HFFc6 (cell line): ENCODE measurements at regions not wholly inside any gene's neighbourhood (a gene's known extent, or its start where the extent isn't known, plus 50 kb on each side); places are given as distances from the start of the nearest gene placed in this dataset.

Experiments used
- DNase-seq: peaks from one replicate; pipeline ENCODE4 v3.0.0-alpha.2; 2018
- H3K27ac Mint-ChIP-seq: 2 replicates; pipeline ENCODE4 v1.8.0; 2020; ENCODE audit warnings: mild to moderate bottlenecking, mixed read lengths
- H3K27me3 Mint-ChIP-seq: 2 replicates; pipeline ENCODE4 v1.8.0; 2021; ENCODE audit warnings: mild to moderate bottlenecking, moderate library complexity, mixed read lengths; ENCODE audit not compliant: insufficient read depth
- H3K36me3 Mint-ChIP-seq: 2 replicates; pipeline ENCODE4 v1.8.0; 2021; ENCODE audit warnings: low read depth, mixed read lengths
- H3K4me1 Mint-ChIP-seq: 2 replicates; pipeline ENCODE4 v1.8.0; 2020; ENCODE audit warnings: low read depth, mixed read lengths
- H3K4me3 Mint-ChIP-seq: 2 replicates; pipeline ENCODE4 v1.8.0; 2020; ENCODE audit warnings: mild to moderate bottlenecking, moderate library complexity, mixed read lengths
- H3K9me3 Mint-ChIP-seq: 2 replicates; pipeline ENCODE4 v1.8.0; 2020; ENCODE audit warnings: mild to moderate bottlenecking, mixed read lengths
- TF ChIP-seq, protein P1 (sequence below): fragments of 200-600 bp; sonication (generic); IDR thresholded peaks from 2 replicates; pipeline ENCODE4 v1.5.0; 2021; ENCODE audit warnings: antibody characterized with exemption, mild to moderate bottlenecking

GRCh38 chr7:137097111-137097510 lies 228.7 kb downstream of the CHRM2 start:
- TF ChIP-seq, protein P1, sequence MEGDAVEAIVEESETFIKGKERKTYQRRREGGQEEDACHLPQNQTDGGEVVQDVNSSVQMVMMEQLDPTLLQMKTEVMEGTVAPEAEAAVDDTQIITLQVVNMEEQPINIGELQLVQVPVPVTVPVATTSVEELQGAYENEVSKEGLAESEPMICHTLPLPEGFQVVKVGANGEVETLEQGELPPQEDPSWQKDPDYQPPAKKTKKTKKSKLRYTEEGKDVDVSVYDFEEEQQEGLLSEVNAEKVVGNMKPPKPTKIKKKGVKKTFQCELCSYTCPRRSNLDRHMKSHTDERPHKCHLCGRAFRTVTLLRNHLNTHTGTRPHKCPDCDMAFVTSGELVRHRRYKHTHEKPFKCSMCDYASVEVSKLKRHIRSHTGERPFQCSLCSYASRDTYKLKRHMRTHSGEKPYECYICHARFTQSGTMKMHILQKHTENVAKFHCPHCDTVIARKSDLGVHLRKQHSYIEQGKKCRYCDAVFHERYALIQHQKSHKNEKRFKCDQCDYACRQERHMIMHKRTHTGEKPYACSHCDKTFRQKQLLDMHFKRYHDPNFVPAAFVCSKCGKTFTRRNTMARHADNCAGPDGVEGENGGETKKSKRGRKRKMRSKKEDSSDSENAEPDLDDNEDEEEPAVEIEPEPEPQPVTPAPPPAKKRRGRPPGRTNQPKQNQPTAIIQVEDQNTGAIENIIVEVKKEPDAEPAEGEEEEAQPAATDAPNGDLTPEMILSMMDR = no peak
- no peak for DNase-seq
- Mint-ChIP-seq H3K27ac (no peak overlapping the region), H3K36me3 (peaks cover 13% of the 10 kb centered on the region; the same call in 1 of the 2 replicates), H3K4me1 (peaks cover 20% of the 10 kb centered on the region; the same call in 1 of the 2 replicates), H3K27me3 (0 out of 2 replicates have a peak, but pooled peaks cover 1% of the 10 kb centered on the region), H3K9me3 (peaks cover 15% of the 10 kb centered on the region), H3K4me3 (no peak overlapping the region)

GRCh38 chr7:137096607-137097006 lies 228.2 kb downstream of the CHRM2 start:
- 0 out of 2 replicates have a peak, but pooled peaks cover 1% of the 10 kb centered on the region for H3K27me3 Mint-ChIP-seq
- H3K36me3 Mint-ChIP-seq = peaks cover 13% of the 10 kb centered on the region; the same call in 1 of the 2 replicates
- H3K27ac Mint-ChIP-seq = no peak overlapping the region
- peaks cover 15% of the 10 kb centered on the region for H3K9me3 Mint-ChIP-seq
- H3K4me1 Mint-ChIP-seq = peaks cover 20% of the 10 kb centered on the region; the same call in 1 of the 2 replicates
- DNase-seq = no peak
- TF ChIP-seq, protein P1 = no peak
- no peak overlapping the region for H3K4me3 Mint-ChIP-seq

DNA sequence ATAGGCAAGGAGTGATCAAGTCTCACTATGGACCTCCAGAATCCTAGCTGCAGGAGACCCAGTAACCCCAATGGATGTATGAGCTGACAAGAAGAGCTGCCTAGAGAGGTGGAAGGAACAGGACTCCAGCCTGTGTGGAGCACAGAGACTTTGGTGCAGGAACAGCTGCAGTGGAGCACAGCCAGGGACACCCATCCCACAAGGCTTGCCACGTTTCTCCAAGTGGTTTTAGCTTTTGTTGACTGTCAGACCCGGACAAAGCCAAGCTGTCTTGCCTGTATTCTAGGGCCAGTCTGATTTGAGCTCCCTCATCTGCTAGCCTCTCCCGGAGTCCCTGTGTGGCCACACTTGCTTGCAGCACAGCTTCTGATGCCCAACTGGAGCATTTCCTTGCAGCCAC lies 224.7 kb downstream of the CHRM2 start:
- no peak overlapping the region for H3K27ac Mint-ChIP-seq
- no peak for DNase-seq
- H3K4me3 Mint-ChIP-seq = no peak overlapping the region
- peaks cover 15% of the 10 kb centered on the region for H3K9me3 Mint-ChIP-seq
- 0 out of 2 replicates have a peak, but pooled peaks cover 1% of the 10 kb centered on the region for H3K27me3 Mint-ChIP-seq
- peaks cover 13% of the 10 kb centered on the region; the same call in 1 of the 2 replicates for H3K36me3 Mint-ChIP-seq
- peaks cover 20% of the 10 kb centered on the region; the same call in 1 of the 2 replicates for H3K4me1 Mint-ChIP-seq
- TF ChIP-seq, protein P1 = no peak

DNA sequence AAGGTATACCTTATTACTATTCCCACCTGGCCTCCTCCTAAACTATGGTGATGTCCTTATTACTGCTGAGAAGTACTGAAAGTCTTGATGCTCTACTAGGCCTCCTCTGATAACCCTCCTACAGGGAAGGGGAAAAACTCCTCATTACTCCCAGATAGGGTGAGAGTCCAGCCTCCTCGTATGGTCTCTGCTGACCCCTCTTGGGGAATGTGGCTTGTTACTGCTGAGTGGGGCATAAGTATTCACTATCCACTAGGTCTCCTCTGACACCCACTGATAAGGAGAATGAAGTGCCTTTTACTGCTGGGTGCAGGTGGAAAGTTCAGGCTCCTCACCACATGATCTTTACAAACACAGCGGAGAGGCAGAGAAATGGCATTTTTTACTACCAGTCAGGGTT lies 222.9 kb downstream of the CHRM2 start:
- H3K4me3 Mint-ChIP-seq = no peak overlapping the region
- H3K27ac Mint-ChIP-seq = no peak overlapping the region
- H3K36me3 Mint-ChIP-seq = peaks cover 13% of the 10 kb centered on the region; the same call in 1 of the 2 replicates
- H3K4me1 Mint-ChIP-seq = peaks cover 11% of the 10 kb centered on the region; the same call in 1 of the 2 replicates
- peaks cover 15% of the 10 kb centered on the region for H3K9me3 Mint-ChIP-seq
- TF ChIP-seq, protein P1 = peak; percentile 34
- no peaks in the 10 kb centered on the region for H3K27me3 Mint-ChIP-seq
- DNase-seq = no peak

GRCh38 chr7:137086896-137087295 lies 218.4 kb downstream of the CHRM2 start:
- no peak for DNase-seq
- Mint-ChIP-seq H3K27me3 (no peaks in the 10 kb centered on the region), H3K4me3 (no peak overlapping the region), H3K36me3 (no peaks in the 10 kb centered on the region; the same call in 1 of the 2 replicates), H3K4me1 (peaks cover 35% of the 10 kb centered on the region), H3K27ac (no peak overlapping the region), H3K9me3 (no peaks in the 10 kb centered on the region; the same call in 1 of the 2 replicates)
- TF ChIP-seq, protein P1 = no peak
